NOMO-1 (cell line): ENCODE measurements at regions not wholly inside any gene's neighbourhood (a gene's known extent, or its start where the extent isn't known, plus 50 kb on each side); places are given as distances from the start of the nearest gene placed in this dataset.

Source experiments
- DNase-seq, 2 experiments: peaks; one replicate each; lab custom pipeline; 2025; ENCODE audit not compliant: unreplicated experiment in 2 of 2; lab: John Stamatoyannopoulos, UW

DNA sequence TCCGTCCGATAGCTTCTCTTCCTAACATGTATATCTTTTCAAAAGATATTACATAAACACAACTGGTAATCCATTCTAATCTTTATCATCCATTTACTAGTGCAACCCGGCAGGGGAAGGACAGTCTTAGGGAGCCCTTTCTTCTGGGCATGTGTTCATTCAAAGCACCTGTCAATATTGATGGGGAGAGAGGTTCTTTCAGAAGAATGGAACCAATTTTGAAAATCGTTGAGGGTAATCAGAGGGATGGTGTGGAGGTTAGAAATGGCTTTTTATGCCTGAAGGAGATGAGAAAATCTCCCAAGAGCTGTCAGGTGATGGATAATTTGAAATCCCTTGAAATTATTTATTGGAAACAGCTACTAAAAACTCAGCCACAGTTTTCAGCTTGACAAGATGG, 561.9 kb upstream of the DCC start:
- DNase-seq = no peak

GRCh38 chr18:51789871-51790270, 550.1 kb upstream of the DCC start:
- DNase-seq = no peak

- no peak for DNase-seq
Observed at GRCh38 chr18:51801514-51801913, 538.5 kb upstream of the DCC start.

- no peak for DNase-seq
Observed at GRCh38 chr18:51802569-51803428, 537.2 kb upstream of the DCC start.

DNA sequence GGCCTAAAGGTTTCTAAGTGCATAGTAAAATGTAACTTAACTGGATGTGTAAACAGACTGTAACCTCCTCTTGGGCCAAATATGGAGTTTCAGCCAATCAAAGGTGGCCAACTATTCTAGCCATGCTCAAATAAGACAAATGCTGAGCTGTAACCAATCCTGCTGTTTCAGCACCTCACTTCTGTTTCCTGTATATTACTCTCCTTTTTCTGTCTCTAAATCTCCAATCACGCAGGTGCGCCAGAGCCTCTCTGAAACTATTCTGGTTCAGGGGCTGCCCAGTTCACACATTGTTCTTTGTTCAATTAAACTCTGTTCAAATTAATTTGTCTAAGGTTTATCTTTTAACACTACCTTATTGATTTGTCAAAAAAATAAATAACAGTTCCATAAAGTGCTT, 532.7 kb upstream of the DCC start:
- no peak for DNase-seq

- no peak for DNase-seq
Observed at GRCh38 chr18:51811883-51812282, 528.1 kb upstream of the DCC start.

DNA sequence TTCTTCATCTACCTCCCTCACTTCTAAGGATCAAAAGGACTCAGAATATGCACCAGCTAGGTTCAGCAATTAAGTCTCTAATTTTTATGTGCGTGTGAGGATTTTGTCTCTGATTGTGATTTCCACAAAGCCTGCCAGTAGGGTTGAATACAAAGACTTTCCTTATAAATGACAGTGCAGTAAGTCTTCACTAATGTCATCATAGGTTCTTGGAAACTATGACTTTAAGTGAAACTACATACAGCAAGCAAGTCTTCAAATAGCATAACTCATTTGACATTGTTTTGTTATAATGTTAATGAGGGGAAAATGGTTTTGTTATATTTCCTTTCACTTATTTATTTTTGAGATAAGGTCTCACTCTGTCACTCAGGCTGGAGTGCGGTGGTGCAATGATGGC, 526.3 kb upstream of the DCC start:
- no peak for DNase-seq

DNA sequence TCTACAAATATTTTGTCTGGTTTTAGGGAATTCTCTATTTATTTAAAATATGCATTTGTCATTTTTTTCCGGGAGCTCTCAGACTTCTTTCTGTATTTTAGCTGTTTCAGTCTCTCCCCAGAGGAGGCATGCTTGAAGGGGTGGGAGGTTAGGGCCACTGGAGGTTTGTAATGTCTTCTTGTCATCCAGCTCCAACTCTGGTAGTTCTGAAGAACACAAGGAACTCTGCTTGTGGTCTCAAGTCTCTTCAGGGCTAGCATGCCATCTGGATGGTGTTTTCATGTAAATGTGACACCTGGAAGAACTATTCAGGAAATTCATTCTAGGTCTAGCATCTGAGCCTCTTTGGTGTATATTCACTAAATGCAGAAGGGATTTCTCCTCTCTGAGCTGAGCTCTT, 518.4 kb upstream of the DCC start:
- DNase-seq = no peak

GRCh38 chr18:51824746-51825145, 515.3 kb upstream of the DCC start:
- no peak for DNase-seq

DNA sequence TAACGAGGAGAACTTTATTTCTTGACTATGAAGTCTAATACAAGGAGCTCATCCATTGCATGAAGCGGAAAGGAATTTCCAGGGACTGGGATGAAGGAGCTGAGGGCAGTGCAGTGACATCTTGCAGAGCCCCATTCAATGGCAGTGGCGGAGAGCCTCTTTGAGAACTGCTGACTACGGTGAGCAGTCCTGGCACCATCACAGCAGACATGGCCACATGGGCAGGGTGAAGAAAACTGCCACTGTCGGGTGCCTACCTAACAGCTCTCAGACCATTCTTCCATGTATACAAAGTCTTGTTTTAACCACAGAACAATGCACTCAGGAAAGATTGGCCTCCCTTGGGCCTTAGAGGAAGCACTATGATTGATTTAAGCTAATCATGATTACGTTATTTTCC, 506.1 kb upstream of the DCC start:
- no peak for DNase-seq

- no peak for DNase-seq
Observed at GRCh38 chr18:51848702-51849101, 491.3 kb upstream of the DCC start.

GRCh38 chr18:51852681-51853080, 487.3 kb upstream of the DCC start:
- DNase-seq = no peak

- DNase-seq = no peak
Observed at GRCh38 chr18:51857989-51858388, 482.0 kb upstream of the DCC start.

GRCh38 chr18:51861046-51861445, 479.0 kb upstream of the DCC start:
- no peak for DNase-seq

- DNase-seq = no peak
Observed at GRCh38 chr18:51862051-51862715, 477.8 kb upstream of the DCC start.

- DNase-seq = no peak
Observed at GRCh38 chr18:51864219-51864965, 475.6 kb upstream of the DCC start.

DNA sequence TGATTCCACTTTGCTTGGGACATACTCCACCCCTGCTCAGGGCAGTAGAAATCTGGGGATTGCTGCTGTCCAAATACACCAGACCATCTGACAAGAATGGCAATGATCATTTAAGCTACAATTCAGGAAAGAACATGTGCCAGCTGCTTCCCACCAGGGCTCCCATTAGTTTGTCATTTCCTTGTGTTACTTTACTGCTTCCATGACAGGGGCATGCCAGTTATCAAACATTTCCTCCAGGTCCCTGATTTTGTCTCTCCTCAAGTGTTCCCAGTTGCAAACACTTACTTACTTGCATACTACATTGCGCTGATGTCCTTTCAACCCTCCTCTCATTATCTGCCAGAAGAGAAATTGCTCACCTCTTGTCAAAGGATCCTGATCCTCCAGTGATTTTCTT, 474.5 kb upstream of the DCC start:
- DNase-seq = no peak

DNA sequence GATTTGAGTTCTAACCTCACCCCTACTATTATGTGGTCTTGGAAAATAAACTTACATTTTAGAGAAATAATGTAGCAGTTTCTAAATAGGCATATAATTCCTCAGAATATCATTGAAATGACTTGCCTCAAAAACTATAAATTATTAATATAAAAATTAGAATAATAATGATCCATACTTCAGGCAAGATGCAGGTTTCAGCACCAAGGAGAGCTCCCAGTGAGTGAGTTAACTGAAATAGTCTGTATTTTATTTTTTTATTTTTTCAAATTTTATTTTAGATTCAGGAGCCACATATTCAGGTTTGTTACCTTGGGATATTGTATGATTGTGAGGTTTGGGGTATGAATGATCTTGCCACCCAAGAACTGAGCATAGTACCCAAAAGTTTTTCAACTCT, 472.2 kb upstream of the DCC start:
- no peak for DNase-seq

GRCh38 chr18:51878724-51879123, 461.3 kb upstream of the DCC start:
- DNase-seq = no peak

DNA sequence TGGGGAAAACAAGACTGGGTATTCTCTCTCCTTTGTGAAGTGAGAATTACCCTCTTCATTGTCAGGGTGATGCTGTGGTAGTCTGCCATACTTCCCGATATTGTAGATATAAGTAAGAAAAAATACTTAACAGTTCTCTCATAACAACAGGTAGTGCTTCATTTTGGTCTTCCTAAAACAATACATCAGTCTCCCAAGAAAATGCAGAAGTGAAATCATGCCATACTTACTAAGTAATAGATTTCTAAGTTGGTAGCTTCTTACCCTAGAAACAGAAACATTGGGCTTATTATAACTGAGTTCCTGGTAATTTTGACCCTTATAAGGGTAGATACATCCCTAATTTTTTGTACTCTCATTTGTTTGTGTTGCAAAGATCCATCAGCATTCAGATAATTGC, 460.7 kb upstream of the DCC start:
- peak in 1 of 2 experiments; percentile 0 for DNase-seq

- no peak for DNase-seq
Observed at GRCh38 chr18:51881394-51881793, 458.6 kb upstream of the DCC start.

DNA sequence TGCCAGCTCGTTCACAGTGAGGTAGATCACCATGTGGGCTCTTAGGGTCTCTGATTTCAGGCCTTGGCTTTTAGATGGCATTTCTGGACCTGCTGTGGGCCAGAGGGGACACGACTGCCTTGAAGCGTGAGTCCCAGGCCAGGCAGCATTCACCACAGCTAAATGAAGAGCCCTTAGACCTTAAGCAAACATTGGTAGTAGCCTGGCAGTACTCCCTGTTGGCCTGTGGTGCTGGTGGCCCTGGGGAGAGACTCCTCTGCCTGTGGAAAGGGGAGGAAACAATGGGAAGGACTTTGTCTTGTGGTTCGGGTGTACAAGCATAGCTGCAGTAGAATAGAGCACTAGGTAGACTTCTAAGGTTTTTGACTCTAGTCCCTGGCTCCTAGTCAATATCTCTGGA, 456.0 kb upstream of the DCC start:
- no peak for DNase-seq
